ENCODE measurements at regions not wholly inside any gene's neighbourhood (a gene's known extent, or its start where the extent isn't known, plus 50 kb on each side); places are given as distances from the start of the nearest gene placed in this dataset.

GRCh38 chr6:97866616-97867015, 583.6 kb upstream of the MMS22L start:
- H3K4me1 ChIP-seq = no peaks in the 10 kb centered on the region
- H3K27me3 ChIP-seq = no peaks in the 10 kb centered on the region
- no peaks in the 10 kb centered on the region for H3K9me3 ChIP-seq
- H3K27ac ChIP-seq = no peak overlapping the region
- DNase-seq (ENCODE audit: low spot score in 2 of 2) = no peak
- intact Hi-C loops (cut with DNase I) = no loop called here
- H3K4me3 ChIP-seq = no peak overlapping the region
- no peaks in the 10 kb centered on the region for H3K36me3 ChIP-seq
- TF ChIP-seq CTCF (IDR thresholded peaks at IDR 0.05) = no peak

DNA sequence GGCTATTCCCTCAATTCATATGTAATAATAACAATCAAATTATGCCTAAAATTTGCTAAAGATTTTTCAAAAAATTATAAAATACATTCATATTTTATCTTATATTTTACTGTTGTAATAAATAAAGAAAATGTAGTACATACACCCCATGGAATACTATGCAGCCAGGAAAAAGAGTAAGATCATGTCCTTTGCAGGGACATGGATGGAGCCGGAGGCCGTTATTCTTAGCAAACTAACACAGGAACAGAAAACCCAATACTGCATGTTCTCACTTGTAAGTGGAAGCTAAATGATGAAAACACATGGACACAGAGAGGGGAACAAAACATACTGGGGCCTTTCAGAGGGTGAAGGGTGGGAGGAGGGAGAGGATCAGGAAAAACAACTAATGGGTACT, 584.2 kb upstream of the MMS22L start:
- no peak for DNase-seq (ENCODE audit: low spot score in 2 of 2)
- H3K4me3 ChIP-seq = no peak overlapping the region
- no peaks in the 10 kb centered on the region for H3K4me1 ChIP-seq
- H3K27ac ChIP-seq = no peak overlapping the region
- intact Hi-C loops (cut with DNase I) = no loop called here
- no peak for TF ChIP-seq CTCF (IDR thresholded peaks at IDR 0.05)
- H3K36me3 ChIP-seq = no peaks in the 10 kb centered on the region
- H3K9me3 ChIP-seq = no peaks in the 10 kb centered on the region
- no peaks in the 10 kb centered on the region for H3K27me3 ChIP-seq

DNA sequence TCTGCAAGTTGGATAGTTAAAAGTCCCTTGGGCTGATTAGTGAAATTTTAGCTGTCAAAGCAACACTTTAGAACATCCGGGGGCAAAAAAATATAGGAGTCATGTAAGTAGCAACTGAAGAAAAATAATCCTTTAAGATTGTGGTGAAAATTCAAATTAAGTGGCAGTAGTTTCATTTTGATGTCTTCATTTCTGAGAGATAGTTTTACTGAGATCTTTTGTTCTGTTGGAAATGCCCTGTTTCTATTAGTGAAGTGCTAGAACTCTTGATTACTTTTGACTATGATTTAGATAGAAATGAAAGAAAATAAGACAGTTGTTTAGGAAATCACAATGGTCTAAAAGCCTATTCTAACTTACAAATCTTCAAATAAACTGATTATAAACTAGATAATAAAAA, 587.3 kb upstream of the MMS22L start:
- intact Hi-C loops (cut with DNase I) = no loop called here

GRCh38 chr6:97876711-97877110, 593.7 kb upstream of the MMS22L start:
- Histone ChIP-seq H3K36me3 (no peaks in the 10 kb centered on the region), H3K27me3 (no peaks in the 10 kb centered on the region), H3K4me1 (no peaks in the 10 kb centered on the region), H3K4me3 (no peak overlapping the region), H3K27ac (no peak overlapping the region), H3K9me3 (no peaks in the 10 kb centered on the region)
- intact Hi-C loops (cut with DNase I) = no loop called here
- DNase-seq (ENCODE audit: low spot score in 2 of 2) = no peak
- no peak for TF ChIP-seq CTCF (IDR thresholded peaks at IDR 0.05)

More for the DNA sequence above, 587.3 kb upstream of the MMS22L start:
- Histone ChIP-seq H3K36me3 (no peaks in the 10 kb centered on the region), H3K27ac (no peak overlapping the region), H3K4me1 (no peaks in the 10 kb centered on the region), H3K9me3 (no peaks in the 10 kb centered on the region), H3K27me3 (no peaks in the 10 kb centered on the region), H3K4me3 (no peak overlapping the region)
- TF ChIP-seq CTCF (IDR thresholded peaks at IDR 0.05) = no peak
- no peak for DNase-seq (ENCODE audit: low spot score in 2 of 2)

DNA sequence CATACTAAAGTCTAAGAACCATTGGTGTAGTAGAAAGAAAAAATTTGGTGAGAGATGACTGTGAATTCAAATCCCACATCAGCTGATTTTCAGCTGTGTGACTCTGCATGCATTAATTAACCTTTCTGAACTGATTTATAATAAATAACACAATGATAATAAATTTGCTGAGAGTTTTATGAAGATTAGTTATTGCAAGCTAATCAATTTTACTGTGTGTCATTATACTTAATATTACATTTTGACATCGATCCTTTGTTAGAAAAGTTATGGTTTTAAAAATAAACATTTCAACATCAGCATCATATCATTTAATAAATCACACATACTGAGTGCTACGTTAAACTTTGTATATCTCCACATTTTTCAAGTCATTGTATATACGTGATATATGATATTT, 599.7 kb upstream of the MMS22L start:
- intact Hi-C loops (cut with DNase I) = no loop called here
- no peaks in the 10 kb centered on the region for H3K9me3 ChIP-seq
- H3K27me3 ChIP-seq = no peaks in the 10 kb centered on the region
- no peaks in the 10 kb centered on the region for H3K36me3 ChIP-seq
- H3K4me1 ChIP-seq = no peaks in the 10 kb centered on the region
- no peak overlapping the region for H3K27ac ChIP-seq
- H3K4me3 ChIP-seq = no peak overlapping the region
- TF ChIP-seq CTCF (IDR thresholded peaks at IDR 0.05) = no peak
- no peak for DNase-seq (ENCODE audit: low spot score in 2 of 2)

DNA sequence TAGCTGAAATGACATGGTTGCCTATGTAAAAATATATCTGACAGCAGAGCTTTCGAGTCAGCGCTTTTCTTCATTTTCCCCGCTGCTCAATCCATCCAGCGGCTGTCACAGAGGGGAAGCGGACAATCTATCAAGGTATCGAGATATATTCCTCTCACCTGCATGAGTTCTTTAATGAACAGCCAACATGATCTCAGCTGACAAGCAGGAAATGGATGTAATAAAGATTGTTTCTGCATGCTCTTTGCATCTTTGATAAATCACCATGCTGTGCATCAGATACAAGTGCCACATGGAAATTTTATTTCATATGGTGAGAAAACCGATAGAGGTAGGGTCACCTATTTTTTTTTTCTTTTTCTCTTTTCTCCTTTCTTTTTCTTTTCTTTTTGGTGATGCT, 602.3 kb upstream of the MMS22L start:
- TF ChIP-seq CTCF (IDR thresholded peaks at IDR 0.05) = no peak
- intact Hi-C loops (cut with DNase I) = no loop called here
- no peak for DNase-seq (ENCODE audit: low spot score in 2 of 2)
- Histone ChIP-seq H3K4me3 (no peak overlapping the region), H3K27ac (no peak overlapping the region), H3K9me3 (no peaks in the 10 kb centered on the region), H3K27me3 (no peaks in the 10 kb centered on the region), H3K4me1 (no peaks in the 10 kb centered on the region), H3K36me3 (no peaks in the 10 kb centered on the region)
